RCC 7860 (cell line): ENCODE measurements at regions not wholly inside any gene's neighbourhood (a gene's known extent, or its start where the extent isn't known, plus 50 kb on each side); places are given as distances from the start of the nearest gene placed in this dataset.

Experiments used
- DNase-seq: peaks from one replicate; pipeline ENCODE4 v3.0.0-alpha.2; 2015; ENCODE audit warnings: low spot score
- FAIRE-seq: peaks from 2 replicates; lab custom pipeline; 2012; peaks lifted over from hg19 to GRCh38; lab: Jason Lieb, UNC

DNA sequence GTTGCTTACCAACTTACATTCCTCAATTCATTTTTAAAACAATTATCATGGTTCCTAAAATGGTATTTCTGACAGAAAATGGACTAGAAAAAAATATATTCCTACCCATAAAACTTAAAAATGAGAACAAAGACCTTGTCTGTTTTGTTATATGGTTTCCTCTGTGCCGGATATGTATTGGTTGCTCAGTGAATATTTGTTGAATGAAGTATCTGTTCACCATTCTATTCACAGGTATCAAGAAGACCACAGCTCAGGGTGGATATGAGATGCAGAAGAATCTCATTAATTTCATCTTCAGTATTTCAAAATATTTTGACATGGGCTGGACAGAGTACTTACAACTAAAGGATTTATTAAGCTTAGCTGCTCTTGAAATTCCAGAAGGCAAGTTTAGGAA, 58.1 kb downstream of the TUSC7 start:
- DNase-seq, result no peak
- no peak for FAIRE-seq

DNA sequence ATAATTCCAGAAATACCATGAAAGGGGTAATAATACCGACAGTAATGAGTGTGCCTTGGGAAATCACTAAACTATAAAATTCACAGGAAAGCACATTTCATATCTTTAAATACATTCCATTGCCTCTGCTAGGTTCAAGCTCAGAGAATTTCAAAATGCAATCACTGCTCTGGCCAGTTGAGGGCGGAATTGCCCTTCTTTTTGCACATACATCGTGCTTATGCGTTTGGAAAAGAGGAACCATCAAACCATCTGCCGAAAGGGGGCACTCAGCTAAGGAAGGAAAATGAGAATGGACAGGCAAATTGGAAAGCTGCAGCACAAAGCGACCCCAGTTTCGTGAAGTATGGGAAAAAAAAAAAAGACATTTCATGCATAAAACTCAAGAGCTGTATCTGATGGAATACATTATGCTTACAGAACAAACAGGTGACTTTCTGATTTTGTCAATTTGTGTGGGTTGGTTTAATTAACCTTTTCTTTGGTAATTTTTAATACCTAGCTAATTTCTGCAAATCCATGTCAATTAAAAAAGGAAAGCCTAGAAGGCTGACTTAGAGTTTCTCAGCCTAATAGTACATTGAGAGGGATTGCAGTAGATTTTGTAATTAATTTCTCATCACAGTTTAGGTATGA, 61.4 kb downstream of the TUSC7 start:
- FAIRE-seq (peak; percentile 72), DNase-seq (peak; percentile 47)

DNA sequence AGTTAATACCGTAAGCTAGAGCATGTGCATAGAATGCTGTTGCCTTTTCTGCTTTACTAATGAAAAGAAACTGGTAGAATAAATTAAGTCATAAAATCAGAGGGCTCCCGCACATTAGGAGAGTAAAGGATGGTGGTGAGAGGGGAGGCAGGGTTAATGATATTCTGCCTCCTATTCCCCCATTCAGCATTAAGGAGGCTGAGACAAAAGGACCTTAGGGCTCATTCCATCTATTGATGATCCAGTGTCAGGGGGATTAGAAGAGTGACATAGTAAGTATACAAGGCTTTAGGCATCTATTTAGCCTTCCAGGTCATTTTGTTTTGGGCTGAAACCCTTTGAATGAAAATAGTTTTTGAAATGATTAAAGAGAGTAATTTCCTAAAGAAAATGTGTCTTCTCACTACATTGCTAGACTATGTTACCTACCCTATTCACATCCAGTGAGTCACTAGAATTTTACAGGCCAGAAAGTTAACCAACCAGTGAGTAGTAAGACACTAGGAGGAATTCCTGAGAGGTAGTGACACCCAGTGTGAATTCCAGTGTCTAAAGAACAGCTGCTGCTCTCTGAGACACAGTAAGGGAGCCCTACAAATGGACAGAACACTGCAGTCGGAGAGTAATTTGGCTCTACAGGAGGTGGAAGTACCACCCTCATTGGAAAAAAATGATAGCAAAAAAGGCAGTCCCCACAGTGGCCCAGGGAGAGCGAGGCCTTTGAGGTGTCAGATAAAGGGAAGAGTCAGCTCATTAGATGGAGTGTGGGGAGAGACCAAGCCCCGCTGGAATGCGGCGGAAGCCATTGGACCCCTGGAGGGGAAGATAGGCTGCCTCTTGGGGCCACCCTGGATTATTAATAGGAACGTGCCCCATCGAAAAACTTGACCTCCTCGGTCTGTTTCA, 67.6 kb downstream of the TUSC7 start:
- no peak for FAIRE-seq
- DNase-seq, result no peak

GRCh38 chr3:116785226-116785625, 75.6 kb downstream of the TUSC7 start:
- FAIRE-seq, result no peak
- no peak for DNase-seq

GRCh38 chr3:116802651-116803050, 93.1 kb downstream of the TUSC7 start:
- FAIRE-seq, result no peak
- DNase-seq, result no peak

DNA sequence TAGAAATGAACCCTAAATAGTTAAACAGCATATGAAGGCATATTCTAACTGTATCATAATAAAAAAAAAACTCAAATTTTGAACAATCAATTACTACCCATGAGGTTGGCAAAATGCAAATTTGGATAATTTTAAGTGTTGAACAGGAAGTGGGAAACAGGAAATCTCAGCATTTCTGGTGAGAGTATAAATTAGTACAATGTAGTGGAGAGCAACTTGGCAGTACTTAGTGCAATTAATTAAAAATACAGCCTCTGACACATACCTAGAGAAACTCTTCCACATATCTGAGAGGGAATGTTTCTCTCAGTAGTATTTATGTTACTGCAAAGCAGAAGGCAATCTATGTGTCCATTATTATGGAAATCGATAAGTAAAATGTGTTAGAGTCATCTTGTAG, 96.8 kb downstream of the TUSC7 start:
- no peak for FAIRE-seq

GRCh38 chr3:116808725-116809124, 99.1 kb downstream of the TUSC7 start:
- DNase-seq, result no peak

More for the DNA sequence above, 96.8 kb downstream of the TUSC7 start:
- DNase-seq, result no peak

GRCh38 chr3:116809208-116809607, 99.6 kb downstream of the TUSC7 start:
- FAIRE-seq, result no peak
- no peak for DNase-seq

More at GRCh38 chr3:116808725-116809124, 99.1 kb downstream of the TUSC7 start:
- FAIRE-seq, result no peak

DNA sequence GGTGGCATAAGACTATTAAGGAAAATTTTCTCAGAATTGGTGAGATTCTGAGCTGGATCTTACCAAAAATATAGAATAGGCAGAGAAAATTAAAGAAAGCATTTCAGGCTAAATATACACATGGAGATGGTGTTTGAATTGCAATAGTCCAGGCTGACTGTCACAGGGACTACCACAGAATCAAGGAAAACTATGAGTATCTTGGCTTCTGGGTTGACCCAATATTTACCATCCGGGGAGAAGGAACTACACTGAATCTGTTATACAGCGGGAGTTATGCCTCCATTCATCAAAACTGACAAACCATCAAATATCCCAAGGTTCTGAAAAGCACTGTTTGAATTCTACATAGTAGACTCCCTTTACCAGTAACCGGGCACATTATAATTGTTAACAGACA, 102.2 kb downstream of the TUSC7 start:
- FAIRE-seq (no peak), DNase-seq (no peak)

GRCh38 chr3:116812949-116813348, 103.4 kb downstream of the TUSC7 start:
- FAIRE-seq (no peak), DNase-seq (no peak)

DNA sequence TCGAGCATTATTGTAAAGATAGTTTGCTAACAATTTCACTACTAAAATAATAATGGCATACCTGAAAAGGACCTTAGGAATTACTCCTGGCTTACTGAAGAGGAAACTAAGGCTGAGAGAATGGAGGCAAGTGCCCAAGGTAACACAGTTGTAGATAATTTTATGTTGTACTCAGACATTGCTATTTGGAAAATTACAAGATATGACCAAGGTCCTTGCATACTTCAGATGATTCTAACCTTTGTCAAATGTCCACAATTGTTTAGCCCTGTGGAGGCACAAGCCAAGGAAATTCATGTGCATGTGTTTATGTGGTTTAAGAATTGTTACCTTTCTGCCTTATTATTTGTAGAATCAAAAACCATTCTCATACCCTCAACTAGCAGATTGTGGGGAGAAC, 105.7 kb downstream of the TUSC7 start:
- DNase-seq (no peak), FAIRE-seq (no peak)

- DNase-seq, result no peak
- FAIRE-seq, result no peak
These were observed 106.4 kb downstream of the TUSC7 start for GRCh38 chr3:116815831-116816588.

DNA sequence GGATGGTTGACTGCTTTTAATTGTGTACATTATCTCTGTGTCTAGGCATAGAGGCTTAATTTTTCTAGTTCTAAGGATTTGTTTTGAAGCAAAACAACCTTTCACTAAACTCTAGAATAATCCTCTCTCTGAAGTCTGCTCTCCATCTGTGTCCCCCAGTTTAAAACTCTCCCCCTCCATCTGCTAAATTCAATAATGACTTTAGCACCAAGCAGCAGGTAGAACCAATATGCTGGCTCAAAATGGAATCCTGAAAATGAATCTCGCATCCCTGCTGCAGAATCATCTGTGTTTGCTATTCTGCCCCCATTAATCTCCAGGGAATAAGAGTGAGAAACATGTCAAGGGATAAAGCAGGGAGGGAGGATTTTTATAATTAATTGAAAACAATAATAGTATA, 111.8 kb downstream of the TUSC7 start:
- DNase-seq, result no peak

DNA sequence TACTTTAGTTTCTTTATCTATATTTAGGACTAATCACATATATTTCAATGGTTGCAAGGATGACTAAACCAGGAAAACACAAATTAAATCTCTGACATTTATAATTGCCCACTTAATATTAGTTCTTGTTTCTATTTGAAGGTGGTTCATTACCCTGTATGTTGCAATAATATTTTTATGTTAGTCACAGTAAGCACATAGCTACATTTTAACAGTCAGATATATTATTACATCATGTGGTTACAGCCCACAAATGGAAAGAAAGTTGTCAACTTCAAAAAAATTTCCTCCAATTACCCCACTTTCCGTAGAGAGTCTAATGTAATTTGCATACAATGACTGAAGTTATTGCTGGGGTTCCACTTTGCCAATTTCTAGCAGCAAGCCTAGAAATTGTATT, 114.6 kb downstream of the TUSC7 start:
- DNase-seq (no peak), FAIRE-seq (no peak)

More for the DNA sequence above, 111.8 kb downstream of the TUSC7 start:
- no peak for FAIRE-seq

DNA sequence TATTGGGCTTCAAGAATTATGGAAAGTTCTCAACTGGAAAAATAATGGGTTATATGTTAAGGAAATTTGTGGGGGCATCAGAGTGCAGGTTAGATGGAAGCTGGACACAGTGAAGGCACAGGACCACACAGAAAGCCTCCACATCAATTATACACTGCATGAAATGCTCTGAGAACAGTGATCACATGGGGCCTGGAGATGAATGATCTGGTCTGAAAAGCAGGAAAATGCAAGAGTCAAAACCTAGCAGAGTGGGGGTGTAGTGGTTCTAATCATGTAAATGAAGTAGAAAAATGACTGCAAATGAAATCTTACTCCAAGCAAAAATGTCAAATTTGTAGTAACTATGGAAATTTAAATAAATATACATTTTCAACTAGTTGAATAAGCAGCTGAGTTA, 123.6 kb downstream of the TUSC7 start:
- DNase-seq (no peak), FAIRE-seq (no peak)

- FAIRE-seq, result no peak
These were observed 125.2 kb downstream of the TUSC7 start for GRCh38 chr3:116834816-116835215.

GRCh38 chr3:116835658-116836057, 126.1 kb downstream of the TUSC7 start:
- FAIRE-seq (no peak), DNase-seq (no peak)

More at GRCh38 chr3:116834816-116835215, 125.2 kb downstream of the TUSC7 start:
- no peak for DNase-seq

DNA sequence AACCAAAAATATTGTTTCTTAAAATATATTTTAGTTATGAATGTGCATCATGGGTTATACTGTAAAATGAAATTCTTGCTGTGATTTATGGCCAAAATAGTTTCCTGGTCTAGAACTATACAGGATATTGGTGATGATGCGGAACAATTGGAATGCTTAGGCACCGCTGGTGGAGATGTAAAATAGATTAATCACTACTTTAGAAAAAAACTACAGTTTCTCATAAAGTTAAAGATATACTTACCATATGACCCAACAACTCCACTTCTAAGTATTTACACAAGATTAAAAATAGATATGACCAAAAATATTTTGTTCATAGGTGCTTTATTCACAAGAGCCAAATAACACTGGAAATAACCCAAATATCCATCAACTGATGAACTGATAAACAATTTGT, 126.7 kb downstream of the TUSC7 start:
- DNase-seq, result no peak
- no peak for FAIRE-seq

- FAIRE-seq (no peak), DNase-seq (no peak)
These were observed 127.9 kb downstream of the TUSC7 start for GRCh38 chr3:116837483-116837882.

DNA sequence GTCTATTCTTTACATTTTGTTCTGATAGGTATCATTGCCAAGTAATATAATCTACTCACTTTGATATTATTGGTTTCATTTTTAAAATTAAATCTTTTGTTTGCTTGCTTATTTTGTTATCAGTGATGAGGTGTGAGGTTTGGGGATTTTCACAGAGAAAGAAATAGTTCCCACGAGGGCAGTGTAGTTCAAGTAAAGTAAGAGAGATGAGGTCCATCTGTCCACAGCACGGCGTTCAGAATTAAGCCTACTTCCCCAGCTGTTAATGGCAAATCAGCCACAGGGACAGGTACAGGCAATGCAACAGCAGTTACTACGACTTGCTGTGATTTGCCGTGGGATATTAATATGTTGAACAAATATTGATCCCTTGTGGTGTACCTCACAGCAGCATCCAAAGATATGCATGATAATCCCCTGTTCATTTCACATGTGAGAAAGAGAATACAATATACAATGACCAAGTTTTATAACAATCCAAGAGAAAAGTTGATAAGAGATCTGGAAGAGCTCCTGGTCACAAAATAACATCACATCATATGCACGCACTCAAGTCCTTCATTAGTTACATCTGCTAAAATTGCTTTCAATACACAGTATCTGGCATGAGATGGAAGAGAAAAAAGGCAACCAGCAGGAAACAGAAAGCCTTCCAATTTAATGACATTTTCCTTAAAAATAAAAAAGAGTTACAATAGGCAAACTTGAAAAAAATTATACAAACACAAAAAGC, 131.6 kb downstream of the TUSC7 start:
- DNase-seq (no peak), FAIRE-seq (no peak)
